ENCODE measurements at regions not wholly inside any gene's neighbourhood (a gene's known extent, or its start where the extent isn't known, plus 50 kb on each side); places are given as distances from the start of the nearest gene placed in this dataset.

- TF ChIP-seq CTCF (conservative IDR thresholded peaks at IDR 0.05 in 1 of 2, IDR thresholded peaks at IDR 0.05 in 1 of 2; ENCODE audit: extremely low read depth in 1 of 2, insufficient read depth in 1 of 2, low read depth in 1 of 2, low read length in 2 of 2) = peak; percentile 30 to 56
- no peak for TF ChIP-seq EZH2 (IDR thresholded peaks at IDR 0.05; ENCODE audit: borderline replicate concordance, low read length)
Measured at GRCh38 chrX:115940888-115941332, 229.6 kb upstream of the AGTR2 start.

All from mammary epithelial cell (primary cell).